HEK293T (cell line): ENCODE measurements at regions not wholly inside any gene's neighbourhood (a gene's known extent, or its start where the extent isn't known, plus 50 kb on each side); places are given as distances from the start of the nearest gene placed in this dataset.

Experiments used
- ARNT ChIP-seq: fragments of 450-650 bp; IDR thresholded peaks from 2 replicates; pipeline ENCODE4 v1.6.1; 2017; ENCODE audit warnings: mild to moderate bottlenecking
- BHLHE40 ChIP-seq: fragments of 450-650 bp; IDR thresholded peaks from 2 replicates; pipeline ENCODE4 v1.6.1; 2016; ENCODE audit warnings: mild to moderate bottlenecking, moderate library complexity, borderline replicate concordance
- FOXA1 ChIP-seq: fragments of 450-650 bp; IDR thresholded peaks from 2 replicates; pipeline ENCODE4 v1.6.1; 2016; ENCODE audit warnings: mild to moderate bottlenecking
- FOXK2 ChIP-seq: fragments of 450-650 bp; IDR thresholded peaks from 2 replicates; pipeline ENCODE4 v1.6.1; 2016; ENCODE audit warnings: mild to moderate bottlenecking
- FOXM1 ChIP-seq: fragments of 450-650 bp; IDR thresholded peaks from 2 replicates; pipeline ENCODE4 v1.6.1; 2017; ENCODE audit warnings: mild to moderate bottlenecking, borderline replicate concordance
- LEF1 ChIP-seq: fragments of 450-650 bp; IDR thresholded peaks from 2 replicates; pipeline ENCODE4 v1.6.1; 2017; ENCODE audit warnings: mild to moderate bottlenecking, borderline replicate concordance
- NFRKB ChIP-seq: fragments of 450-650 bp; IDR thresholded peaks from 2 replicates; pipeline ENCODE4 v1.6.1; 2016; ENCODE audit warnings: mild to moderate bottlenecking, moderate library complexity
- TARDBP ChIP-seq: fragments of 450-650 bp; IDR thresholded peaks from 2 replicates; pipeline ENCODE4 v1.6.1; 2016

DNA sequence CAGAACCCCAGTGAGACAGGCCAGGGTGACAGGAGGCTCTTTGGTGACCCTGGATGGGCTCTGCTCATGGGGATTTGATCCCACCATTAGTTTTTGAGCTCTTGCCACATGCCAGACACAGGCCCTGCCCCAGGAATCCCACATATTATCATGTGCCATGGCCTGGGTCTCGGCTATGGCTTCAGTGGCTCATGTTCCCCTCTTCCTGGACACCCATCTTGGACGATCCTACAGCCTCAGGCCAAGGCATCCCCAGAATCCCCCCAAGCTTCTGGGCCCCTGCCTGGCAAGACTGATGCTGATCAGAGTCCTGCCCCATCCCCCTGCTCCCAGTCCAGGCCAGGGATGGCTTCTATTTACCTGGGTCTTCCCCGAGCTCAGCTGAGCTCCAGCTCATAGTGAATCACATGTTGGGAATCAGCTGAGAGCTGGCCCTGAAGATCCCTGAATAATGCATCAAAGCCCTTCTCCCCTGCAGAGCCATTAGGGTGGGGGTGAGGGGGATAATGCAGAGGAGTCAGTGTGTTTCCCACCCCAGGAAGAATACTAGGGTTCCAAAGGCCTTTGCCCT is 50.9 kb upstream of the CHRNB4 start:
- TF ChIP-seq FOXK2 (no peak), BHLHE40 (no peak), NFRKB (no peak), TARDBP (no peak), FOXA1 (no peak), FOXM1 (no peak), ARNT (no peak), LEF1 (no peak)
